ENCODE measurements at regions not wholly inside any gene's neighbourhood (a gene's known extent, or its start where the extent isn't known, plus 50 kb on each side); places are given as distances from the start of the nearest gene placed in this dataset.

- TF ChIP-seq CTCF (IDR thresholded peaks at IDR 0.05) (no peak), POLR2AphosphoS5 (IDR thresholded peaks at IDR 0.05; ENCODE audit: low read depth, low read length) (no peak), REST (IDR thresholded peaks at IDR 0.05; ENCODE audit: insufficient read depth in 1 of 2, low read depth in 2 of 2, low read length in 1 of 2) (no peak), TCF7L2 (IDR thresholded peaks at IDR 0.05; ENCODE audit: low read depth, low read length) (no peak), SIN3A (IDR thresholded peaks at IDR 0.05; ENCODE audit: borderline replicate concordance, insufficient read depth, low read depth, low read length) (no peak)
Observed at GRCh38 chr2:200725596-200725995, 86.1 kb upstream of the BZW1 start.

All from Panc1 (cell line).